ENCODE measurements at regions not wholly inside any gene's neighbourhood (a gene's known extent, or its start where the extent isn't known, plus 50 kb on each side); places are given as distances from the start of the nearest gene placed in this dataset.

GRCh38 chr13:99436686-99437416 lies 64.4 kb upstream of the TM9SF2 start:
- H3K36me3 ChIP-seq (ENCODE audit: control insufficient read depth in 4 of 4, insufficient read depth in 4 of 4, low read length in 3 of 4), result no peaks in the 10 kb centered on the region
- DNase-seq, result peak; percentile 93 to 97 (median 96)
- H3K9me3 ChIP-seq (ENCODE audit: control extremely low read depth in 1 of 5, control insufficient read depth in 4 of 5, insufficient read depth in 2 of 5, low read depth in 1 of 5, low read length in 4 of 5), result no peaks in the 10 kb centered on the region
- H3K4me3 ChIP-seq (ENCODE audit: control insufficient read depth in 1 of 7, extremely low read depth in 1 of 7, insufficient read depth in 4 of 7, low read depth in 2 of 7, low read length in 6 of 7), result peak overlapping the region in 2 of 7 experiments; percentile 23 to 51
- ChIA-PET CTCF (interaction anchor here (0.6 to 5.6 kb wide), 43 partner anchors 8 to 262 kb away, joined by 3 to 196 read pairs (median 4); no protein-coding TSS in a partner anchor), POLR2A (interaction anchor here (0.9 to 2.7 kb wide), 2 partner anchors 12 to 168 kb away, joined by 3 to 12 read pairs; no protein-coding TSS in a partner anchor)
- peaks cover 5 to 26% (median 21%) of the 10 kb centered on the region in 4 experiments for H3K4me1 ChIP-seq (ENCODE audit: control extremely low read depth in 1 of 4, control insufficient read depth in 4 of 4, insufficient read depth in 4 of 4, low read length in 3 of 4)
- WGBS (ENCODE audit: insufficient coverage), result 11% methylated on average over 19 of the region's 27 CpGs
- no peak overlapping the region for H3K27ac ChIP-seq (ENCODE audit: insufficient read depth in 1 of 2, low read depth in 1 of 2, low read length in 2 of 2, poor library complexity in 1 of 2, severe bottlenecking in 2 of 2)
- H3K27me3 ChIP-seq (replicated peaks in 2 of 5; ENCODE audit: control insufficient read depth in 4 of 5, insufficient read depth in 5 of 5, low read length in 4 of 5), result peaks cover 0 to 3% (median 0%) of the 10 kb centered on the region in 5 experiments

- no peaks in the 10 kb centered on the region for H3K36me3 ChIP-seq (ENCODE audit: control insufficient read depth in 4 of 4, insufficient read depth in 4 of 4, low read length in 3 of 4)
Measured at GRCh38 chr13:99439048-99439447, 62.2 kb upstream of the TM9SF2 start.

GRCh38 chr13:99439850-99440604 lies 61.2 kb upstream of the TM9SF2 start:
- Histone ChIP-seq H3K27ac (ENCODE audit: insufficient read depth in 1 of 2, low read depth in 1 of 2, low read length in 2 of 2, poor library complexity in 1 of 2, severe bottlenecking in 2 of 2) (no peak overlapping the region), H3K4me3 (ENCODE audit: control insufficient read depth in 1 of 7, extremely low read depth in 1 of 7, insufficient read depth in 4 of 7, low read depth in 2 of 7, low read length in 6 of 7) (no peak overlapping the region), H3K36me3 (ENCODE audit: control insufficient read depth in 4 of 4, insufficient read depth in 4 of 4, low read length in 3 of 4) (no peaks in the 10 kb centered on the region), H3K4me1 (ENCODE audit: control extremely low read depth in 1 of 4, control insufficient read depth in 4 of 4, insufficient read depth in 4 of 4, low read length in 3 of 4) (peaks cover 0 to 10% (median 5%) of the 10 kb centered on the region in 4 experiments), H3K27me3 (replicated peaks in 2 of 5; ENCODE audit: control insufficient read depth in 4 of 5, insufficient read depth in 5 of 5, low read length in 4 of 5) (peaks cover 0 to 3% (median 0%) of the 10 kb centered on the region in 5 experiments), H3K9me3 (ENCODE audit: control extremely low read depth in 1 of 5, control insufficient read depth in 4 of 5, insufficient read depth in 2 of 5, low read depth in 1 of 5, low read length in 4 of 5) (no peaks in the 10 kb centered on the region)
- DNase-seq, result no peak
- WGBS (ENCODE audit: insufficient coverage), result 89% methylated on average over 10 of the region's 11 CpGs
- CTCF ChIA-PET, result interaction anchor here (0.8 to 6.9 kb wide), 20 partner anchors 10 to 264 kb away, joined by 3 to 74 read pairs (median 6); partner anchors contain the start of gene TM9SF2
- POLR2A ChIA-PET, result interaction anchor here (0.6 kb wide), 1 partner anchor 128 kb away, joined by 3 read pairs; no protein-coding TSS in a partner anchor

More at GRCh38 chr13:99439048-99439447, 62.2 kb upstream of the TM9SF2 start:
- Histone ChIP-seq H3K27me3 (replicated peaks in 2 of 5; ENCODE audit: control insufficient read depth in 4 of 5, insufficient read depth in 5 of 5, low read length in 4 of 5) (peaks cover 0 to 3% (median 0%) of the 10 kb centered on the region in 5 experiments), H3K9me3 (ENCODE audit: control extremely low read depth in 1 of 5, control insufficient read depth in 4 of 5, insufficient read depth in 2 of 5, low read depth in 1 of 5, low read length in 4 of 5) (no peaks in the 10 kb centered on the region), H3K27ac (ENCODE audit: insufficient read depth in 1 of 2, low read depth in 1 of 2, low read length in 2 of 2, poor library complexity in 1 of 2, severe bottlenecking in 2 of 2) (no peak overlapping the region), H3K4me1 (ENCODE audit: control extremely low read depth in 1 of 4, control insufficient read depth in 4 of 4, insufficient read depth in 4 of 4, low read length in 3 of 4) (peaks cover 0 to 10% (median 5%) of the 10 kb centered on the region in 4 experiments), H3K4me3 (ENCODE audit: control insufficient read depth in 1 of 7, extremely low read depth in 1 of 7, insufficient read depth in 4 of 7, low read depth in 2 of 7, low read length in 6 of 7) (no peak overlapping the region)
- no peak for DNase-seq
- WGBS (ENCODE audit: insufficient coverage), result 90% methylated on average over 7 of the region's 7 CpGs
- POLR2A ChIA-PET, result no interaction called here
- CTCF ChIA-PET, result interaction anchor here (0.5 to 6.9 kb wide), 10 partner anchors 37 to 786 kb away, joined by 3 to 74 read pairs (median 8); partner anchors contain the start of gene TM9SF2

- no peaks in the 10 kb centered on the region for H3K9me3 ChIP-seq (ENCODE audit: control extremely low read depth in 1 of 5, control insufficient read depth in 4 of 5, insufficient read depth in 2 of 5, low read depth in 1 of 5, low read length in 4 of 5)
- WGBS (ENCODE audit: insufficient coverage), result 60% methylated on average over 5 of the region's 7 CpGs
- H3K4me1 ChIP-seq (ENCODE audit: control extremely low read depth in 1 of 4, control insufficient read depth in 4 of 4, insufficient read depth in 4 of 4, low read length in 3 of 4), result peaks cover 0 to 2% (median 0%) of the 10 kb centered on the region in 4 experiments
- peaks cover 0 to 3% (median 0%) of the 10 kb centered on the region in 5 experiments for H3K27me3 ChIP-seq (replicated peaks in 2 of 5; ENCODE audit: control insufficient read depth in 4 of 5, insufficient read depth in 5 of 5, low read length in 4 of 5)
- H3K36me3 ChIP-seq (ENCODE audit: control insufficient read depth in 4 of 4, insufficient read depth in 4 of 4, low read length in 3 of 4), result no peaks in the 10 kb centered on the region
- ChIA-PET CTCF (interaction anchor here (0.8 to 6.9 kb wide), 17 partner anchors 16 to 266 kb away, joined by 3 to 74 read pairs (median 5); partner anchors contain the start of gene TM9SF2), POLR2A (no interaction called here)
- no peak overlapping the region for H3K27ac ChIP-seq (ENCODE audit: insufficient read depth in 1 of 2, low read depth in 1 of 2, low read length in 2 of 2, poor library complexity in 1 of 2, severe bottlenecking in 2 of 2)
- DNase-seq, result peak; percentile 53 to 78 (median 71)
- H3K4me3 ChIP-seq (ENCODE audit: control insufficient read depth in 1 of 7, extremely low read depth in 1 of 7, insufficient read depth in 4 of 7, low read depth in 2 of 7, low read length in 6 of 7), result no peak overlapping the region
Measured at GRCh38 chr13:99442273-99442895, 58.9 kb upstream of the TM9SF2 start.

GRCh38 chr13:99446242-99446641 lies 55.0 kb upstream of the TM9SF2 start:
- ChIA-PET CTCF (interaction anchor here (1.0 to 2.1 kb wide), 4 partner anchors 9 to 61 kb away, joined by 3 to 7 read pairs (median 4); no protein-coding TSS in a partner anchor), POLR2A (no interaction called here)
- Histone ChIP-seq H3K27me3 (replicated peaks in 2 of 5; ENCODE audit: control insufficient read depth in 4 of 5, insufficient read depth in 5 of 5, low read length in 4 of 5) (no peaks in the 10 kb centered on the region), H3K4me1 (ENCODE audit: control extremely low read depth in 1 of 4, control insufficient read depth in 4 of 4, insufficient read depth in 4 of 4, low read length in 3 of 4) (no peaks in the 10 kb centered on the region), H3K4me3 (ENCODE audit: control insufficient read depth in 1 of 7, extremely low read depth in 1 of 7, insufficient read depth in 4 of 7, low read depth in 2 of 7, low read length in 6 of 7) (no peak overlapping the region), H3K27ac (ENCODE audit: insufficient read depth in 1 of 2, low read depth in 1 of 2, low read length in 2 of 2, poor library complexity in 1 of 2, severe bottlenecking in 2 of 2) (no peak overlapping the region), H3K36me3 (ENCODE audit: control insufficient read depth in 4 of 4, insufficient read depth in 4 of 4, low read length in 3 of 4) (no peaks in the 10 kb centered on the region), H3K9me3 (ENCODE audit: control extremely low read depth in 1 of 5, control insufficient read depth in 4 of 5, insufficient read depth in 2 of 5, low read depth in 1 of 5, low read length in 4 of 5) (no peaks in the 10 kb centered on the region)
- 90% methylated on average over 7 of the region's 9 CpGs for whole genome bisulfite sequencing (ENCODE audit: insufficient coverage)
- DNase-seq, result no peak

GRCh38 chr13:99448546-99448945 lies 52.7 kb upstream of the TM9SF2 start:
- no peaks in the 10 kb centered on the region for H3K4me1 ChIP-seq (ENCODE audit: control extremely low read depth in 1 of 4, control insufficient read depth in 4 of 4, insufficient read depth in 4 of 4, low read length in 3 of 4)
- ChIA-PET POLR2A (no interaction called here), CTCF (interaction anchor here (1.3 to 2.7 kb wide), 6 partner anchors 8 to 61 kb away, joined by 5 to 9 read pairs (median 7); no protein-coding TSS in a partner anchor)
- no peaks in the 10 kb centered on the region for H3K9me3 ChIP-seq (ENCODE audit: control extremely low read depth in 1 of 5, control insufficient read depth in 4 of 5, insufficient read depth in 2 of 5, low read depth in 1 of 5, low read length in 4 of 5)
- WGBS (ENCODE audit: insufficient coverage), result 100% methylated on average over 1 of the region's 5 CpGs
- no peaks in the 10 kb centered on the region for H3K27me3 ChIP-seq (replicated peaks in 2 of 5; ENCODE audit: control insufficient read depth in 4 of 5, insufficient read depth in 5 of 5, low read length in 4 of 5)
- H3K27ac ChIP-seq (ENCODE audit: insufficient read depth in 1 of 2, low read depth in 1 of 2, low read length in 2 of 2, poor library complexity in 1 of 2, severe bottlenecking in 2 of 2), result no peak overlapping the region
- H3K36me3 ChIP-seq (ENCODE audit: control insufficient read depth in 4 of 4, insufficient read depth in 4 of 4, low read length in 3 of 4), result no peaks in the 10 kb centered on the region
- H3K4me3 ChIP-seq (ENCODE audit: control insufficient read depth in 1 of 7, extremely low read depth in 1 of 7, insufficient read depth in 4 of 7, low read depth in 2 of 7, low read length in 6 of 7), result no peak overlapping the region
- DNase-seq, result no peak
